ENCODE measurements at regions not wholly inside any gene's neighbourhood (a gene's known extent, or its start where the extent isn't known, plus 50 kb on each side); places are given as distances from the start of the nearest gene placed in this dataset.

DNA sequence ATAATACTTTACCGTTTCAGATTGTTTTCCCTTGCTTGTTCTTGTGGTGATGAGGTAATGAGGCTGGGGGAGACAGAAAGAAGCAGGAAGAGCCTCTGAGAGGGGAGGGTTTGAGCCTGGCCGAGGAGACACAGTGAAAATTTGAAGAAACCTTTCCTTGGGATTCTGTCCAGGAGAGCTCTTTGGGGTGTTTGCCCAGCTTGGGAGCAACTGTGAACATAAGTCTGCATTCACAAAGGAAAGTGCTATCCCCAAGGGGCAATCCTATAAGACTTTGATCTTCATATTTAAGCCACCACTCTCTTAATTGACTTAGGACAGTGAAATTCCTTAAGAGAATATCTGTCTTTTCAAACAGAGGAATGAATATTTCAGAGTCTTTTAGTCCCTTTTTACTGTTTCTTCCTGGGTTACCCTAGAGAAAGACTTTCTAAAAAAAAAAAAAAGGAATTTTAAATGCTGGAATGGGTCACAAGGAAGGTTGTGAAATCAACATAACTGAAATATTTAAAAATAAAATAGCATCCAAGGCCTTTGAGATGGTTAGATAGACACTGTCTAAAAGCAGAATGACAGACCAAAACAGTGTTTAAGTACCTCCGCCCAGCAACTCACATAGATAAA, 52.5 kb upstream of the STAM2 start:
- H3K4me3 ChIP-seq (ENCODE audit: low read length): no peak overlapping the region
- TF ChIP-seq, protein P1, sequence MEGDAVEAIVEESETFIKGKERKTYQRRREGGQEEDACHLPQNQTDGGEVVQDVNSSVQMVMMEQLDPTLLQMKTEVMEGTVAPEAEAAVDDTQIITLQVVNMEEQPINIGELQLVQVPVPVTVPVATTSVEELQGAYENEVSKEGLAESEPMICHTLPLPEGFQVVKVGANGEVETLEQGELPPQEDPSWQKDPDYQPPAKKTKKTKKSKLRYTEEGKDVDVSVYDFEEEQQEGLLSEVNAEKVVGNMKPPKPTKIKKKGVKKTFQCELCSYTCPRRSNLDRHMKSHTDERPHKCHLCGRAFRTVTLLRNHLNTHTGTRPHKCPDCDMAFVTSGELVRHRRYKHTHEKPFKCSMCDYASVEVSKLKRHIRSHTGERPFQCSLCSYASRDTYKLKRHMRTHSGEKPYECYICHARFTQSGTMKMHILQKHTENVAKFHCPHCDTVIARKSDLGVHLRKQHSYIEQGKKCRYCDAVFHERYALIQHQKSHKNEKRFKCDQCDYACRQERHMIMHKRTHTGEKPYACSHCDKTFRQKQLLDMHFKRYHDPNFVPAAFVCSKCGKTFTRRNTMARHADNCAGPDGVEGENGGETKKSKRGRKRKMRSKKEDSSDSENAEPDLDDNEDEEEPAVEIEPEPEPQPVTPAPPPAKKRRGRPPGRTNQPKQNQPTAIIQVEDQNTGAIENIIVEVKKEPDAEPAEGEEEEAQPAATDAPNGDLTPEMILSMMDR (conservative IDR thresholded peaks at IDR 0.05; ENCODE audit: low read depth, low read length): no peak
- no peak for DNase-seq (ENCODE audit: low read depth)

DNA sequence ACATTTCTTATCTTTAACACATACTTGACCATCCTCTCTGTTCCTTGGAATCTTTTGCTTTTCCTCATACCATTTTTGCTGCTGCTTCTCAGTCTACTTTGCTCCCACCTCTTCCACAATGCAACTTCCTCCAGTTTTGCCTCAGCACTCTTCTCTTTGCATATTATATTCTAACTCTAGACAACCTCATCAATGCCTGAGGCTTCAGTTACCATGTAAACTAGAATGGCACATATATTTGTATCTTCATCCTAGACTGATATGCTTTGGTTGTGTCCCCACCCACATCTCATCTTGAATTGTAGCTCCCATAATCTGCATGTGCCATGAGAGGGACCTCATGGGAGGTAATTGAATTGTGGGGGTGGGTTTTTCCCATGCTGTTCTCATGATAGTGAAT, 55.9 kb upstream of the STAM2 start:
- TF ChIP-seq, protein P1 (conservative IDR thresholded peaks at IDR 0.05; ENCODE audit: low read depth, low read length): no peak
- DNase-seq (ENCODE audit: low read depth): no peak

DNA sequence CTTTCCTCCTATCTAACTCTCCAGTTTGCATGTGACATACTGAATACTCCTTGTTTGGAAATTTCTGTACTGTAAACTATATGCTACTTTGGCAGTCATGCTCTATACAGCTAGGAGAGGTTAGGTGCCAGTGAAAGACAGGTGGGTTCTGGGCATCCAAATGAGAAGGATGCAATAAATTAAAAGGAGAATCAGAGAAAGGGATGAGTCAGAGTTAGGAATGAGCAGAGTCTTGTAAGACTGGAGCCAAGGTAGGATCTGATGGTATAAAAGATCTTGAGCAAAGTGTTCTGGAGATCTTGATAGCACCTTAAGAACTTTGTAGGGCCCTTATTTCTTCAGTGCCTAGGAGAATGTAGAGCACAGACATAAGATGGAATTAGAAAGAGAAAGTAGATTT, 58.7 kb upstream of the STAM2 start:
- H3K4me3 ChIP-seq (ENCODE audit: low read length): no peak overlapping the region
- no peak for DNase-seq (ENCODE audit: low read depth)
- TF ChIP-seq, protein P1 (conservative IDR thresholded peaks at IDR 0.05; ENCODE audit: low read depth, low read length): no peak

More for the DNA sequence above, 55.9 kb upstream of the STAM2 start:
- H3K4me3 ChIP-seq (ENCODE audit: low read length): no peak overlapping the region

DNA sequence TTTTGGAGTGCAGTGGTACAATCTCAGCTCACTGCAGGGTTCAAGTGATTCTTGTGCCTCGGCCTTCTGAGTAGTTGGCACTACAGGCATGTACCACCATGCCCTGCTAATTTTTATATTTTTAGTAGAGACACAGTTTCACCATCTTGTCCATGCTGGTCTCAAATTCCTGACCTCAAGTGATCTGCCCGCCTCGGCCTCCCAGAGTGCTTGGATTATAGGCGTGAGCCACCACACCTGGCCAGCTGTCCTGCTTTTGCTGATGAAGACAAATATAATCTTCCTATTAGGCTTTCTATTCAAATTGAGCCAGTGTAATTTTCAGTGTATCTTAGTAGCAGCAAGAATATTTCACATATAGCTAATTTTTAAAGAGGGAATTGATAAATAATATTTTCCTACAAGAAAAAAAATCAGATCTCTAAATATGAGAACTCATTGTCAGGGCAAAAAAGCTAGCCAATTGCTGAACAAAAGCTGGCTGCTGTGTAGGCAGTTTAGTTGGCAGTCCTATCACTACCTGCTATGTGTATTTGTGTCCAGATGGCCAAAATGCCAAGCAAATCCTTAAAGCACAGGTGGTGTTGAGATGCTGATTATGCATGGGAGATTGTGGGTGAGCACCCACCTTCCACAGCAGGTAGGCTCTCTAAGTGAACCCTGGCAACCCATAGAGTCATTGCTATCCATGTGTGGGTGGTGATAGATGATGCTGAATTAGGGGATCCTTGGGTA, 60.8 kb upstream of the STAM2 start:
- TF ChIP-seq, protein P1 (conservative IDR thresholded peaks at IDR 0.05; ENCODE audit: low read depth, low read length): no peak
- no peak for DNase-seq (ENCODE audit: low read depth)
- H3K4me3 ChIP-seq (ENCODE audit: low read length): no peak overlapping the region

DNA sequence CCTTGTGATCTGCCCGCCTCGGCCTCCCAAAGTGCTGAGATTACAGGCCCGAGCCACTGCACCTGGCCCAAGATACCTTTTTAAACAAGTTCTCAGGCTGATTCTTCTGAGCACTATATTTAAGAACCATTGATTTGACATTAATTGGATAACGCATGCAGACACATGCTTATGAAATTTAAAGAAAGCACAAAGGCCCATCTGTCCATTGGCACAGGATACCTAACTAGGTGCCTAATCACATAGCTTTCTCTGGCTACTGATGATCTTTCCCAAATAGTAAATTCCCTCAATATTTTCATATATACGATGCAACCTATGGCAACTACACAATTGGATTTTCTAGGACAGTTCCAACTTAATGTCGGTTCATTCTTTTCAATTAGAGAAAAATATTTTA, 62.5 kb upstream of the STAM2 start:
- TF ChIP-seq, protein P1 (conservative IDR thresholded peaks at IDR 0.05; ENCODE audit: low read depth, low read length): no peak
- H3K4me3 ChIP-seq (ENCODE audit: low read length): no peak overlapping the region
- DNase-seq (ENCODE audit: low read depth): no peak

DNA sequence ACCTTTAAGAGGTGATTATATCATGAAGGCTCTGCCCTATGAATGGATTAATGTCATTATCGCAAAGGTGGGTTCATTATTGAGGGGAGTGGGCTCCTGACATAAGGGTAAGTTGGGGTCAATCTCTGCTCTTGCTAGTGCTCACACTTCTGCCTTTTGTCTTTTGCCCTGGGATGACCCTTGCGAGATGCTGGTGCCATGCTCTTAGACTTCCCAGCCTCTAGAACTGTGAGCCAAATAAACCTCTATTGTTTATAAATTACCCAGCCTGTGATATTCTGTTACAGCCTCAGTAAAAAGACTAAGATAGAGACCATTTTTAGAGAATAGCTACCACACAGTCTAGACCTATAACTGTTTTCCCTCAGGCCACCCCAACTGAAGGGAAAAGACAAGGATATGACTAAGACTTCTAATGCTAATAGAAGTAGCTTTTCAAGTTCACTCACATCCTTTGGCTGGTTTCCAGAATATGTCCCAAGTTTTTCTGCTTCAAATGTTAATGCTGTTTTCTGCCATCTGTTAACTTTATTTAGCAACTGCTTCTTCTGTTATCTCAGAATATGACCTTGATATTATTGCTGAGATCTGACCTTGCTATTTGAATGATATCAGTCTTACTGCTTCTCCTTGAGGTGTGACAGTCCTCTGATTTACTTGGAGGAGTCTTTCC, 65.1 kb upstream of the STAM2 start:
- no peak for DNase-seq (ENCODE audit: low read depth)
- TF ChIP-seq, protein P1 (conservative IDR thresholded peaks at IDR 0.05; ENCODE audit: low read depth, low read length): no peak
- no peak overlapping the region for H3K4me3 ChIP-seq (ENCODE audit: low read length)
